ENCODE measurements at regions not wholly inside any gene's neighbourhood (a gene's known extent, or its start where the extent isn't known, plus 50 kb on each side); places are given as distances from the start of the nearest gene placed in this dataset.

- in situ Hi-C loops (cut with MboI; ENCODE audit: low sequenced_read_pairs) (no loop called here), dilution Hi-C loops (cut with HindIII; ENCODE audit: low sequenced_read_pairs, unreplicated experiment) (no loop called here), intact Hi-C loops (cut with micrococcal nuclease) (no loop called here)
- Histone ChIP-seq H3K56ac (ENCODE audit: extremely low read depth, insufficient read depth, low read length) (no peak overlapping the region), H3K79me1 (ENCODE audit: low read depth in 1 of 2, low read length in 2 of 2) (no peaks in the 10 kb centered on the region), H3K18ac (ENCODE audit: low read depth, low read length) (no peak overlapping the region), H4K91ac (ENCODE audit: insufficient read depth, low read depth, low read length) (no peak overlapping the region), H2BK15ac (ENCODE audit: low read depth, low read length) (no peak overlapping the region), H2AK9ac (replicated peaks; ENCODE audit: low read depth, low read length, poor library complexity) (no peak overlapping the region), H3K27ac (ENCODE audit: insufficient read depth, low read length) (no peak overlapping the region), H3K23ac (ENCODE audit: low read depth, low read length) (no peak overlapping the region), H3K27me3 (ENCODE audit: control insufficient read depth, insufficient read depth, low read length) (no peaks in the 10 kb centered on the region), H3K4me3 (ENCODE audit: insufficient read depth, low read depth, low read length) (no peak overlapping the region), H2BK20ac (ENCODE audit: low read depth, low read length) (no peak overlapping the region), H4K5ac (ENCODE audit: low read depth, low read length) (no peak overlapping the region), H3K9me1 (ENCODE audit: insufficient read depth, low read length) (no peaks in the 10 kb centered on the region), H3K9ac (ENCODE audit: low read depth, low read length) (no peak overlapping the region), H3K4me1 (ENCODE audit: control insufficient read depth, insufficient read depth, low read length) (no peaks in the 10 kb centered on the region), H3K4ac (ENCODE audit: low read depth, low read length) (no peak overlapping the region), H2BK120ac (ENCODE audit: low read depth, low read length) (no peak overlapping the region), H4K8ac (ENCODE audit: low read depth in 2 of 2, low read length in 2 of 2) (no peak overlapping the region), H2AFZ (replicated peaks; ENCODE audit: low read length, poor library complexity) (no peak overlapping the region), H2AK5ac (ENCODE audit: low read depth, low read length) (no peak overlapping the region), H3K36me3 (ENCODE audit: control insufficient read depth, insufficient read depth, low read length) (no peaks in the 10 kb centered on the region), H4K20me1 (ENCODE audit: insufficient read depth, low read length) (no peaks in the 10 kb centered on the region), H3K14ac (replicated peaks; ENCODE audit: low read depth, low read length) (no peak overlapping the region), H3K4me2 (ENCODE audit: low read depth, low read length) (no peak overlapping the region), H2BK5ac (ENCODE audit: low read depth, low read length, poor library complexity, severe bottlenecking) (no peak overlapping the region), H3K9me3 (ENCODE audit: control insufficient read depth, insufficient read depth, low read length) (no peaks in the 10 kb centered on the region)
- TF ChIP-seq RFX5 (IDR thresholded peaks at IDR 0.05; ENCODE audit: low read depth, low read length) = no peak
- TF ChIP-seq, protein P1, sequence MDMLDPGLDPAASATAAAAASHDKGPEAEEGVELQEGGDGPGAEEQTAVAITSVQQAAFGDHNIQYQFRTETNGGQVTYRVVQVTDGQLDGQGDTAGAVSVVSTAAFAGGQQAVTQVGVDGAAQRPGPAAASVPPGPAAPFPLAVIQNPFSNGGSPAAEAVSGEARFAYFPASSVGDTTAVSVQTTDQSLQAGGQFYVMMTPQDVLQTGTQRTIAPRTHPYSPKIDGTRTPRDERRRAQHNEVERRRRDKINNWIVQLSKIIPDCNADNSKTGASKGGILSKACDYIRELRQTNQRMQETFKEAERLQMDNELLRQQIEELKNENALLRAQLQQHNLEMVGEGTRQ (IDR thresholded peaks at IDR 0.05; ENCODE audit: low read depth, low read length) = no peak
- TF ChIP-seq CEBPB (IDR thresholded peaks at IDR 0.05; ENCODE audit: low read depth, low read length) = no peak
- TF ChIP-seq, protein P2, sequence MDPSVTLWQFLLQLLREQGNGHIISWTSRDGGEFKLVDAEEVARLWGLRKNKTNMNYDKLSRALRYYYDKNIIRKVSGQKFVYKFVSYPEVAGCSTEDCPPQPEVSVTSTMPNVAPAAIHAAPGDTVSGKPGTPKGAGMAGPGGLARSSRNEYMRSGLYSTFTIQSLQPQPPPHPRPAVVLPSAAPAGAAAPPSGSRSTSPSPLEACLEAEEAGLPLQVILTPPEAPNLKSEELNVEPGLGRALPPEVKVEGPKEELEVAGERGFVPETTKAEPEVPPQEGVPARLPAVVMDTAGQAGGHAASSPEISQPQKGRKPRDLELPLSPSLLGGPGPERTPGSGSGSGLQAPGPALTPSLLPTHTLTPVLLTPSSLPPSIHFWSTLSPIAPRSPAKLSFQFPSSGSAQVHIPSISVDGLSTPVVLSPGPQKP (IDR thresholded peaks at IDR 0.05; ENCODE audit: borderline replicate concordance, low read depth, low read length) = no peak
- DNase-seq = no peak
- ChIA-PET POLR2A (ENCODE audit: unreplicated experiment) (no interaction called here), CTCF (no interaction called here)
- no TSS peak for BruUV-seq (replicated peaks)
- no CpG with 5 or more reads among the region's 6 CpGs for WGBS, 2 experiments (ENCODE audit: extremely low coverage in 2 of 2, insufficient read length in 1 of 2)
- ATAC-seq (ENCODE audit: low read depth) = no peak
Observed at GRCh38 chr2:22282916-22283315, 1102.1 kb upstream of the KLHL29 start.

All from IMR-90 (cell line).